ENCODE measurements at regions not wholly inside any gene's neighbourhood (a gene's known extent, or its start where the extent isn't known, plus 50 kb on each side); places are given as distances from the start of the nearest gene placed in this dataset.
A peak's percentile ranks its signal among the peaks of the same experiment; 100 is the strongest.

DNA sequence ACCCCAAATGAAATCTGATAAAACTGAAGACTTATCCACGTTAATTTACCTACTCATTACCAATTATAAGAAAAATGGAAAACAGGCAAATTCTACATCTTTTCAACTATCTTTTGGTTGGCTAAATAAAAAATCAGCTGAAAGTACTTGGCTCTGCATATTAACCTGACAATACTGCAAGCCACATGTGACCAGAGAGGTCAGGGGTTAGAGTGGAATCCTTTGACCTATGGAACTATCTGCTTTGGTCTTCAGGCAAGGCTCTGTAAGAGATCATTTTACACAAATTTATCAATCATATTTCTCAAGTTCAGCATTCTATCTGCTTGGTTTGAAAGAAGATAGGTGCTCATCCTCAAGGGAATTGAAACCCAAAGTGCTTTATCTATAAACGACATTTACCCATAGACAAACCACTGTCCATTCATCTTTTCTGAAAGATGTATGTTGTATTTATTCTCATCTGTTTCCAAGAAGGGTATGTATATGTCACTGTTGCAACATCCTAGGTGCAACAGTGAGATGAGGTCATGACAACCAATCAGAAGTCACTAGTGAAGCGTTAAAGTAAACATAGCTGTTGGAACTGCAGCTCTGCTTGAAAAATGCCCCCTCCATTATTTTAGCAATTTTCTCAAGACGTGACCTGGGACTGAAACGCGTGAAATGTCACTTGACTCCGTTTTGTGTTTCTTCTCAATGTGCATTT is 144.9 kb upstream of the POU5F2 start:
- Histone ChIP-seq H3K9me3 (ENCODE audit: control insufficient read depth, insufficient read depth, low read length) (no peaks in the 10 kb centered on the region), H3K27ac (ENCODE audit: low read depth, low read length) (no peak overlapping the region), H3K4me1 (ENCODE audit: control insufficient read depth, insufficient read depth, low read length) (no peaks in the 10 kb centered on the region), H3K9ac (ENCODE audit: low read depth, low read length) (no peak overlapping the region), H3K27me3 (ENCODE audit: control insufficient read depth, insufficient read depth, low read length) (no peaks in the 10 kb centered on the region), H3K36me3 (ENCODE audit: control insufficient read depth, insufficient read depth, low read length) (no peaks in the 10 kb centered on the region), H3K4me3 (ENCODE audit: low read depth, low read length) (no peak overlapping the region)

DNA sequence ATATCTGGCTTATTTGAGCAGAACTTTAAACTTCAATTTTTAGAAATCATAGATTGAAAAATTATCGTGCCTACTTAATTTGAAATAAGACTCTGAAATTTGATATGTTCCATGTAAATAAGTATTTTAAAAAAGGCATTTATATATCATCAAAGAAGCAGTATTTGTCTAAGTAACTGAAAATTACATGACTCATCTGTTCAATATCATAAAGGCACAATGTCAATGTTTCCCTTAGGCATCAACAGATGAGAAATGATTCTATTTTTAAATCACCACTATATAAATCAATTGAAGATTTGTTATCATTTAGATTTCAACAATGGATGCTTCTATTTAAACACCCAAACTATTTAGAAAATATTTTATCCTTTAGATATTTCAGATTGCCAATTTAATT is 142.9 kb upstream of the POU5F2 start:
- Histone ChIP-seq H3K27me3 (ENCODE audit: control insufficient read depth, insufficient read depth, low read length) (no peaks in the 10 kb centered on the region), H3K9me3 (ENCODE audit: control insufficient read depth, insufficient read depth, low read length) (no peaks in the 10 kb centered on the region), H3K4me1 (ENCODE audit: control insufficient read depth, insufficient read depth, low read length) (no peaks in the 10 kb centered on the region), H3K27ac (ENCODE audit: low read depth, low read length) (no peak overlapping the region), H3K4me3 (ENCODE audit: low read depth, low read length) (no peak overlapping the region), H3K9ac (ENCODE audit: low read depth, low read length) (no peak overlapping the region), H3K36me3 (ENCODE audit: control insufficient read depth, insufficient read depth, low read length) (no peaks in the 10 kb centered on the region)

DNA sequence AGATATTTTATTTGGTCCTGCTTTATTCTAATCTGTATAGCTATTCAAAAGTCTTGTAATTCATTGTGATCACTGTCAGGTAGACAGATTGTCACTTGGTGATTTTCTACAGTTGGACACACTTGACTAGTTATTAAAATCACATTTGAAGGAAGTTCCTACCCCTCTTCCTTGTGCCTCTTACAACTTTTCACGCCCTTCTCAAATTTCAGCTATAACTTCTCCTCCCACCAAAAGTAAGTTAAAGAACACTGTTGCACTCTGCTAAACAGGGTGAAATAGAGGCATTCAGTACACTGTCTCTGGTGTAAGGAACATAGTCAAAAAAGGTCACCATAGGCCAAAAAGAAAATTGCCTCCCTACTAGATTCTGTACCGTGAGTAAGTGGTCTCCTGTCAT is 142.1 kb upstream of the POU5F2 start:
- no peak overlapping the region for H3K4me3 ChIP-seq (ENCODE audit: low read depth, low read length)
- no peak overlapping the region for H3K27ac ChIP-seq (ENCODE audit: low read depth, low read length)
- H3K9ac ChIP-seq (ENCODE audit: low read depth, low read length) = no peak overlapping the region

DNA sequence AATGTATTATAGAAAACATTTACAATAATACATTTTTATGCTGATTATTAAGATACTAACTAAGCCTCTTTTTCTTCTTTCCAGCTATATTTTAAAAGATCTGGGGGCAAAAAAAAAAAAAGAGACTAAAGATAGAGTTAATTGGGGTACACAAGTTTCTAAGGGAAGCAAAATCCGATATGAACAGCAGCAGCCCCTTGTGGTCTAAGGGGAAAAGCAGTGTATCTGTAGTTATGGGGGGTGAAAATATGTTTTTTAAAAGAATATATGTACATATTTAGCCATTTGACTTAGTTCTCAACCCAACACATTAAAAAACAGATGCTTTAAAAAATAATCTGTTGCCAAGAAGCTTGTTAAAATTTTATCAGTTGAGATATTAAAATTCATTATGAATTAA is 134.3 kb upstream of the POU5F2 start:
- H3K9ac ChIP-seq (ENCODE audit: low read depth, low read length) = no peak overlapping the region
- H3K27ac ChIP-seq (ENCODE audit: low read depth, low read length) = no peak overlapping the region
- H3K27me3 ChIP-seq (ENCODE audit: control insufficient read depth, insufficient read depth, low read length) = no peaks in the 10 kb centered on the region
- peaks cover 7% of the 10 kb centered on the region; the same call in 1 of the 2 replicates for H3K4me1 ChIP-seq (ENCODE audit: control insufficient read depth, insufficient read depth, low read length)
- no peak overlapping the region for H3K4me3 ChIP-seq (ENCODE audit: low read depth, low read length)
- no peaks in the 10 kb centered on the region for H3K36me3 ChIP-seq (ENCODE audit: control insufficient read depth, insufficient read depth, low read length)
- no peaks in the 10 kb centered on the region for H3K9me3 ChIP-seq (ENCODE audit: control insufficient read depth, insufficient read depth, low read length)

More for the DNA sequence above, 142.1 kb upstream of the POU5F2 start:
- no peaks in the 10 kb centered on the region for H3K36me3 ChIP-seq (ENCODE audit: control insufficient read depth, insufficient read depth, low read length)
- H3K4me1 ChIP-seq (ENCODE audit: control insufficient read depth, insufficient read depth, low read length) = no peaks in the 10 kb centered on the region
- H3K9me3 ChIP-seq (ENCODE audit: control insufficient read depth, insufficient read depth, low read length) = no peaks in the 10 kb centered on the region
- H3K27me3 ChIP-seq (ENCODE audit: control insufficient read depth, insufficient read depth, low read length) = no peaks in the 10 kb centered on the region

DNA sequence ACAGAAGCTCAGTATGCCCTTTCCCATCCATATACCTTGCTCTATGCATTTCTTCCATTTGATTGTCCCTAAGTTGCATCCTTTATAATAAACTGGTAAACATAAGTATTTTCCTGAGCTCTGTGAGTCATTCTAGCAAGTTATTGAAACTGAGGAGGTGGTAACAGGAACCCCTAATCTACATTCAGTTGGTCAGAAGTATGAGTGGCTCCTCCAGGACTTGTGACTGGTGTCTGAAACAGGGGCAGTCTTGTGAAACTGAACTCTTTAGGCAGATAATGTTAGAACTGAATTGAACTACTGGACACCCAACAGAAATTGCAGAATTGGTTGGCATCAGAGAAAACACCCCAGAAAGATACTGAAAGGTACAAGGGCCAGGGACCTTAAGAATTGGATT is 133.1 kb upstream of the POU5F2 start:
- no peak overlapping the region for H3K9ac ChIP-seq (ENCODE audit: low read depth, low read length)
- no peaks in the 10 kb centered on the region for H3K36me3 ChIP-seq (ENCODE audit: control insufficient read depth, insufficient read depth, low read length)
- peaks cover 7% of the 10 kb centered on the region; the same call in 1 of the 2 replicates for H3K4me1 ChIP-seq (ENCODE audit: control insufficient read depth, insufficient read depth, low read length)
- no peaks in the 10 kb centered on the region for H3K27me3 ChIP-seq (ENCODE audit: control insufficient read depth, insufficient read depth, low read length)
- no peak overlapping the region for H3K4me3 ChIP-seq (ENCODE audit: low read depth, low read length)
- H3K27ac ChIP-seq (ENCODE audit: low read depth, low read length) = no peak overlapping the region
- no peaks in the 10 kb centered on the region for H3K9me3 ChIP-seq (ENCODE audit: control insufficient read depth, insufficient read depth, low read length)

DNA sequence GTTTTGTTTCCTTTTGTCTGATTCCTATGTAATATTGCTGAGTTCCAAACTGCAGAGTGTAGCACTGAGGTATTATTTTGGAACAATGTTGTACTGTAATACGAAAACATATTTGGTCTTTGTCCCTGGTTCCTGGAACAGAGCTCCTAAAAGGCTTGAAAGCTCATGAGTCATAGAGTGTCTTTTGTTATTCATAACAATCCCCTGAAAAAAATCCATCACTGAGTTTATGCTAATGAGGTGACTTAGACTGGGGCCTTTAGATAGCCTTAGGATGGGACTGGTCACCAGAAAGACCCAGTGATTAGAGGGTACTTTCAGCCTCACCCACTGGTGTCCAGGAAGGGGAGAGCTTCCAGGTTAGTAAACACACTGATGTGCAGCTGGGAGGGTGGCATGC is 132.7 kb upstream of the POU5F2 start:
- Histone ChIP-seq H3K4me3 (ENCODE audit: low read depth, low read length) (no peak overlapping the region), H3K9ac (ENCODE audit: low read depth, low read length) (no peak overlapping the region), H3K4me1 (ENCODE audit: control insufficient read depth, insufficient read depth, low read length) (peaks cover 7% of the 10 kb centered on the region; the same call in 1 of the 2 replicates), H3K27me3 (ENCODE audit: control insufficient read depth, insufficient read depth, low read length) (no peaks in the 10 kb centered on the region), H3K9me3 (ENCODE audit: control insufficient read depth, insufficient read depth, low read length) (no peaks in the 10 kb centered on the region), H3K27ac (ENCODE audit: low read depth, low read length) (peak overlapping the region; percentile 42), H3K36me3 (ENCODE audit: control insufficient read depth, insufficient read depth, low read length) (no peaks in the 10 kb centered on the region)

DNA sequence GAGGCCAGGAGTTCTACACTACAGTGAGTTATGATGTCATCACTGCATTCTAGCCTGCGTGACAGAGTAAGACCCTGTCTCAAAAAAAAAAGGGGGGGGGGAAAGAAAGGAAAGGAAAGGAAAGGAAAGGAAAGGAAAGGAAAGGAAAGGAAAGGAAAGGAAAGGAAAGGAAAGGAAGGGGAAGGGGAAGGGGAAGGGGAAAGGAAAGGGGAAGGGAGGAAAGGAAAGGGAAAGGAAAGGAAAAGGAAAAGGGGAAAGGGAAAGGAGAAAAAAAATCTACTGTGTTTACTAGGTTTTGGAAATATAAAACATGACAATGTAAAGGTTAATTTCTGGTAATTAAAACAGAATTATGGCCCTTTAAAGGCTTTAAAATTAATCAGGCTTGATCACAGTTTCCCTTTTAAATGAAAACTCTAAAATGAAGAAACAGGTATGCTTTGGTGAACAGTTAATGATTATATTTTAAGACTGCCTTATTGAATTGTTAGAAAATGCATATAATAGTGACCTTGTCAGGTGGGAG is 131.9 kb upstream of the POU5F2 start:
- no peaks in the 10 kb centered on the region for H3K36me3 ChIP-seq (ENCODE audit: control insufficient read depth, insufficient read depth, low read length)
- H3K9ac ChIP-seq (ENCODE audit: low read depth, low read length) = no peak overlapping the region
- H3K4me3 ChIP-seq (ENCODE audit: low read depth, low read length) = no peak overlapping the region
- peaks cover 7% of the 10 kb centered on the region; the same call in 1 of the 2 replicates for H3K4me1 ChIP-seq (ENCODE audit: control insufficient read depth, insufficient read depth, low read length)
- no peaks in the 10 kb centered on the region for H3K9me3 ChIP-seq (ENCODE audit: control insufficient read depth, insufficient read depth, low read length)
- peak overlapping the region; percentile 42 for H3K27ac ChIP-seq (ENCODE audit: low read depth, low read length)
- H3K27me3 ChIP-seq (ENCODE audit: control insufficient read depth, insufficient read depth, low read length) = no peaks in the 10 kb centered on the region

DNA sequence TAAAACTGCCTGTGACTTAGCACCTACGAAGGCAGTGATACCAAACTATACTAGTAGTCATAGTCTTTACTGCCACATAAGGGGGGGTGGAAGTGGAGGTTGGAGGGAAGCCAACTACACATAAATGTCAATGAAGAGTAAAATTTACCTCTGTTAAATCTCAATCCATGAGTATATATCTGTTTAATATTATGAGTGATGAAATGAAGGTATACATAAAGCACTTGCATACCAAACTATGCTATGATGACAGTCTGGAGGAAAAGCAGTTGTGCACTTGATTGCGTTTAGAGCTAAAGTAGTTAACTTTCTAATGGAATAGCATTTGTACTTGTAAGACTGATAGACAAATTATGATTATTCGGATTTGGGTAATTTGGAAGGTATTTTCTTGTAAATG is 129.2 kb upstream of the POU5F2 start:
- H3K27ac ChIP-seq (ENCODE audit: low read depth, low read length) = no peak overlapping the region
- no peaks in the 10 kb centered on the region for H3K9me3 ChIP-seq (ENCODE audit: control insufficient read depth, insufficient read depth, low read length)
- H3K36me3 ChIP-seq (ENCODE audit: control insufficient read depth, insufficient read depth, low read length) = no peaks in the 10 kb centered on the region
- no peak overlapping the region for H3K9ac ChIP-seq (ENCODE audit: low read depth, low read length)
- H3K4me3 ChIP-seq (ENCODE audit: low read depth, low read length) = no peak overlapping the region
- H3K27me3 ChIP-seq (ENCODE audit: control insufficient read depth, insufficient read depth, low read length) = no peaks in the 10 kb centered on the region
- H3K4me1 ChIP-seq (ENCODE audit: control insufficient read depth, insufficient read depth, low read length) = peaks cover 7% of the 10 kb centered on the region; the same call in 1 of the 2 replicates

DNA sequence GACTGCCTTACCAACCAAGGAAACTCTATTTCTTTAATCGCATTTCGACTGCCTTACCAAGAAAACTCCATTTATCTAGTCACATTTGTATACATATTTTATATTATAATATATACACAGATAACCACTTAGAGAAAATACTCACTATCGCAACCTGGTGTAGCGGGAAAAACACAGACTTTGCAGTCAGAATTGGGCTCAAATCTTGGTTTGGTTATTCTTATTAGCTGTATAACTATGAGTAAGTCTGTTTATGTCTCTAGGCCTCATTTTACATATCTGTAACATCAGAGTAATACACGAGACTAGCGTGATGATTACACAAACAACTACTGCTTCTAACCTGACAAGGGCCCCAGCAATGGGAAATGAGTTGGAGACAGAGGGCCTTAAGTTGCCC is 127.5 kb upstream of the POU5F2 start:
- Histone ChIP-seq H3K36me3 (ENCODE audit: control insufficient read depth, insufficient read depth, low read length) (no peaks in the 10 kb centered on the region), H3K27me3 (ENCODE audit: control insufficient read depth, insufficient read depth, low read length) (no peaks in the 10 kb centered on the region), H3K27ac (ENCODE audit: low read depth, low read length) (no peak overlapping the region), H3K4me1 (ENCODE audit: control insufficient read depth, insufficient read depth, low read length) (peaks cover 1% of the 10 kb centered on the region; the same call in 1 of the 2 replicates), H3K4me3 (ENCODE audit: low read depth, low read length) (no peak overlapping the region), H3K9me3 (ENCODE audit: control insufficient read depth, insufficient read depth, low read length) (no peaks in the 10 kb centered on the region), H3K9ac (ENCODE audit: low read depth, low read length) (no peak overlapping the region)

DNA sequence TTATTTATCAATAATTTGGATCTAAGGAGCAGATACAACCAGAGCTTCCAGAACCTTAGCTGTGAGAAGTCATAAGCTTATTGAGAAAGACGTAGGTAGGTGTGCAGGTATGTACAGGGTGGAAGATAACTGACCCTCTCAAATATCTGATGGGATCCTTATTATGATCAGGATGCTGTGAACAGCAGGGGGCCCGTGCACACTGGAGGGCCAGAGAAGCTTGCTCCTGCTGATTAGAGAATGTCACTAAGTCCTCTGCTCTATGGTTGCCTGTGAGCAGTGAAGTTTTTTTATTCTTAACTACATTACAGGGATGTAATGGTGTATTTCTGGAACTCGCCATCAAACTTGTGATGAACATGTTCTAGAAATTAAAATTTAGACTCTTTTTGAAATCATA is 108.9 kb upstream of the POU5F2 start:
- Histone ChIP-seq H3K27me3 (ENCODE audit: control insufficient read depth, insufficient read depth, low read length) (no peaks in the 10 kb centered on the region), H3K9ac (ENCODE audit: low read depth, low read length) (no peak overlapping the region), H3K36me3 (ENCODE audit: control insufficient read depth, insufficient read depth, low read length) (no peaks in the 10 kb centered on the region), H3K4me3 (ENCODE audit: low read depth, low read length) (no peak overlapping the region), H3K27ac (ENCODE audit: low read depth, low read length) (no peak overlapping the region), H3K9me3 (ENCODE audit: control insufficient read depth, insufficient read depth, low read length) (no peaks in the 10 kb centered on the region), H3K4me1 (ENCODE audit: control insufficient read depth, insufficient read depth, low read length) (no peaks in the 10 kb centered on the region)

DNA sequence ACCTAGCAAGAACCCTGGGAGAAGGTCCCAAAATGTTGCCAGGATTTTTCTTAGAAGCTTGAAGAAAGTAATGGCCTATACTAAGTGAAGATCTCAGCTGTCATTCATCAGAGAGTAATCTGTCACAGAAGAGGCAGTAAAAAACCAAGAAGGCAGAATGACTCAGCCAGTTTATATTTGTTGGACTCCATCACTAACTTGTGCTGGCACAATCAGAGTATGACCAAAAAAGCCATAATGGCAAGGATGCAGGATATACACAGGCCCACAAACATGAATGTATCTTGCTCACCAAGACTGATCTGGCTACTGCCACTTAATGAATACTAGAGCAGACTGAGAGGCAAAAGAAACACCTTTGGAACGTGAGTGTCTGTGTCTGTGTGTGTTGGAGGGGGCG is 104.0 kb upstream of the POU5F2 start:
- no peaks in the 10 kb centered on the region for H3K36me3 ChIP-seq (ENCODE audit: control insufficient read depth, insufficient read depth, low read length)
- H3K4me1 ChIP-seq (ENCODE audit: control insufficient read depth, insufficient read depth, low read length) = no peaks in the 10 kb centered on the region
- no peak overlapping the region for H3K4me3 ChIP-seq (ENCODE audit: low read depth, low read length)
- H3K27ac ChIP-seq (ENCODE audit: low read depth, low read length) = no peak overlapping the region
- H3K27me3 ChIP-seq (ENCODE audit: control insufficient read depth, insufficient read depth, low read length) = no peaks in the 10 kb centered on the region
- no peaks in the 10 kb centered on the region; the same call in 1 of the 2 replicates for H3K9me3 ChIP-seq (ENCODE audit: control insufficient read depth, insufficient read depth, low read length)
- H3K9ac ChIP-seq (ENCODE audit: low read depth, low read length) = no peak overlapping the region

Data from HUES48 (cell line).